ENCODE measurements at regions not wholly inside any gene's neighbourhood (a gene's known extent, or its start where the extent isn't known, plus 50 kb on each side); places are given as distances from the start of the nearest gene placed in this dataset.

DNA sequence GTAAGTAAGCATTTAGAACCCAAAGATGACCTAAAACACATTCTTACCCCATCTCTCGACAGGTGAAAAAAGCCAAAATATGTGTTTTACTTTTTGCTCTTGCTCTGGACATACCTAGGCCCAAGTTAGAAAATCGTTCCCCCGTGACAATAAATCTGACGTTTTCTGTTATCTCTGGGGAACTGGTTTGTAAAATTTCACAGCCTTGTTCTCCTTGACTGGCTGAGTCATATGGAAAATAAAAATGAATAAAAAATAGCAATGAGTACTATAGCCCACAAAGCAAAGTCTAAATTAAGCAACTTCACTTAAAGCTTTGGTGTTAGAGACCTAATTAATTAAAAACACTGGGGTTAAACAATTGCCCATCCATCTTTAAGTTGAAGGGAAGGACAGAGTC is 286.9 kb upstream of the CLINT1 start:
- no peak for FAIRE-seq

DNA sequence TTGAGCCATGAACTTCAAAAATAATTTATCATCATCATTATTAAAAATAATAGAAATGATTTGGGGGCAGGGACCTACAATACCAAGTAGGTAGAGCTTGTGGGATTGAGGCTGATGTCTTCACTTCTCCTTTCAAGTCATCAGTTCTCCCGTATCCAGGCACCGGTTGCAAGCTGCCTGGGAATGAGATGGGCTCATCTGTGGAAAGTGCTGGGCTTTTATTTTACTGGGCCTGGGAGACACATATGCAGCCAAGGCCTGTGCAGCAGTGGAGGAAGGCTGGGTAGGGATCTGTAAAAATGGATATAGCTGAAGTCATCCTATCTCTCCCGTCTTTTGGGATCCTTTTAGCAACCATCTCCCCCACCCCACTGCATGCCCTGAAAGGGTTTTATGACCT is 284.1 kb upstream of the CLINT1 start:
- FAIRE-seq: no peak

DNA sequence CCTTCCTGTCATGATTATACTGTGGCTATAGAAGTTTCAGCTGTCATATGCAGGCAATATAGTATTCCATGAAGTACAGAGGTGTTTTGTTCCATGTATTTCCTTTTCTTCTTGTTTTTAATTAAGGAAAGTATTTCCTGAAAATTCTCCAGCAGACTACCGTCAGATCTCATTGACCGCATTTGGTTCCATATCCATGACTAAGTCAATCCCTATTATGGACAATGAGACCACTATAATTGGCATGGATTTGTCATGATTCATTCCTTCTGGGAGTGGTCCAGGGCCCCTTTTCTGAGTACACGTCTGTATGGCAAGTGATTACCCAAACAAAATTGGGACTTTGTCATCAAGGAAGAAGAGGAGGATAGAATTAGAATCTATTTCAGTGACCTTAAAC is 283.2 kb upstream of the CLINT1 start:
- FAIRE-seq: no peak

DNA sequence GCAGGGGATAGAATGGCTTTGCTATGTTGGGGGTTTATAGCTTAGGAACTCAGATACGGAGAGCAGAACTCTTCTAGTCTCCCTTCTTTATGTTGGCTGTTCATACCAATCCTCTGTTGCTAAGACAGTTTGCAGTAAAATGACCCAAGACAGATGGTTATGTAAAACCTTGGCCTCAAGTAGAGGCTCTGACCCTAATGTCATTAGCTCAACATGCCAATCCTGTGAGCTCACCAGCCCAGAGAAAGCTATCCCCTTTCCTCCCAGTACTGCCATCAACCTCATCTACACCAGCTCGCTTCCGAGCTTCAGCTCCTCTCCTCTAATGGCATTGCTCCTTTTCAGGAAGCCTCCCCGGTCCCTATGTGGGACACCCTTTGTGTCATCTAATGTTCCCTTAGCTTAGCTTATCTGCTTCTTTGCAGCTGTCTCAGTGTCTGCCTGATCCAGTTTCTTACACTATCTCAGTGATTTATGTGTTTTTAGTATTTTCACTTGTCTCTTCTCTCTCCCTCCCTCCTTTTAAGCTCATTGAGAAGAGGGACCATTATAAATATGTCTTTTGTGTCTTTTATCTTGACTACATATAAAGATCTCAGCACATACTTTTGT is 281.3 kb upstream of the CLINT1 start:
- no peak for FAIRE-seq

DNA sequence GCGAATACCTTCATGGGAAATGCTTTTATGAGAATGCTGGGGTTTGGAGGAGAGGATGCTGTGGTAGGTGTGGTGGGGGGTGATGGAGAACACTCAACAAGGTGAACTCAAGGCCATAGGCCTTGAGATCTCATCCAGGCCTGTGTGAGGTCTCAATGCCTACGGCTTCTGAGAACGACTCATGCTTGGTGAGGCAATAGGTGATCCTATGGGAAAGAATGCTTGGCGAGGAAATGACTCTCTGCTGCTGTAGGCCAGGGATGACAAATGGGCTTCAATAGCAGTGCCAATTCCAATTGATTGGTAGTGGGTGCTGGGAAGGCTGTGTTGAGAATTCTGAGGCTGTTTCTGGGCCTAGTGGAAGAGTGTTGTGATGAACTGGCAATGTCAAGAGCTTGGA is 280.2 kb upstream of the CLINT1 start:
- no peak for FAIRE-seq

DNA sequence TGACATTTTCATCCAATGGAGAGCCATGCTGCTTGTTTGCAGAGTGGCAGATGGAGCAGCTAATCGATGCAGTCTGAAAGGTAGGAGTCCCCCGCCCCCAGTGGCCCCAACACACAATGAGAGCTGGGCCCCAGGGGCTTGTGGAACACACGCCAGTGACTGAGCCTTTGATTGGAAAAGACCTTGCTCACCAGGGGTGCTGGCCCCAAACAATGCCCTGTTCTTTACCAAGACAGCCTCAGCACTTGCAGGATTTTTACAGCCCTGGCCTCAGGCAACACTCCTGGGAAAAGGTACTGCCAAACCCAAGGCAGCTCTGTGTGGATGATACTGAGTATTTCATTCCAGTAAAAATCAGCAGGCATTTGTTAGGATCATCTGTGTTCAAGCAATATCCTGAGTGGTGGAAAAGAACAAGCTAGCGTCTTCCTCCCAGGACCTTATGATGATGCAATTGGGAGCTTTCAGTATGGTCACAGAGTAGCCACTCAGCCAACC is 276.8 kb upstream of the CLINT1 start:
- no peak for FAIRE-seq

DNA sequence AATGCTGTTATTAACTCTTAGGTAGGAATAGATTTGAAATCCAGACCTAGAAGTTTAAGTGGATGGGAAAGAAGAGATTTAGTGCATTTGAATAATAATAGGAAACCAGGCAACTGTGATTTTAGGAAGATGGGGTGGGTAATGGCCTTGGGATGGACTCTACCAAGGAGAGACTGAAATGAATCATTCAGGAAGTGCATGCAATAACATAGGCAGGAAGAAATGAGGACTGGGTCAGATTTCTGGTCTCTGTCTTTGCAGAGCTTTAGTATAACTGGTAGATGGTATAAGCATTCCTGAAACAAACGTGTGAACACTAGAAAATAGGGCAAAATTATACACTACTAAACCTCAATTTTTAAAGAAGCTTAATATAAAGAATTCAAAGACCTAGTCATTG is 274.4 kb upstream of the CLINT1 start:
- FAIRE-seq: no peak

DNA sequence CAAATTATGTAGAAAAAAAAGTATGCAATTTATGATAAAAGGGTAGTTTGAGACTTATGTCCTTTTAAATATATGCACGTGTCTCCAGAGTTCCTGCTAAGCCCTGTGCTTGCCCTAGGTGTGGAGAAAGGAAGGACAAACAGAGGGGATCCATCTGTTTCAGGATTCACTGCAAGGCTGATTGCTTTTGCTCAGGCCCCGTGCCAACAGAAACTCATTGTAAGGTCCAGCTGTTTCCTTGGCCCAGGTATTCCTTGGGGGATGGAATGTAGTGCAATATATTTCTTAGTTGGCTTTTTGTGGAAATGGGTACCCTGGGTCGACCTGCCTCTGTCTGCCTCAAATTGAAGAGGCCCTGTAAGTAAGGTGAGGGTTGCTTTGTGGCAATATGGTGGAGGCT is 268.6 kb upstream of the CLINT1 start:
- FAIRE-seq: no peak

DNA sequence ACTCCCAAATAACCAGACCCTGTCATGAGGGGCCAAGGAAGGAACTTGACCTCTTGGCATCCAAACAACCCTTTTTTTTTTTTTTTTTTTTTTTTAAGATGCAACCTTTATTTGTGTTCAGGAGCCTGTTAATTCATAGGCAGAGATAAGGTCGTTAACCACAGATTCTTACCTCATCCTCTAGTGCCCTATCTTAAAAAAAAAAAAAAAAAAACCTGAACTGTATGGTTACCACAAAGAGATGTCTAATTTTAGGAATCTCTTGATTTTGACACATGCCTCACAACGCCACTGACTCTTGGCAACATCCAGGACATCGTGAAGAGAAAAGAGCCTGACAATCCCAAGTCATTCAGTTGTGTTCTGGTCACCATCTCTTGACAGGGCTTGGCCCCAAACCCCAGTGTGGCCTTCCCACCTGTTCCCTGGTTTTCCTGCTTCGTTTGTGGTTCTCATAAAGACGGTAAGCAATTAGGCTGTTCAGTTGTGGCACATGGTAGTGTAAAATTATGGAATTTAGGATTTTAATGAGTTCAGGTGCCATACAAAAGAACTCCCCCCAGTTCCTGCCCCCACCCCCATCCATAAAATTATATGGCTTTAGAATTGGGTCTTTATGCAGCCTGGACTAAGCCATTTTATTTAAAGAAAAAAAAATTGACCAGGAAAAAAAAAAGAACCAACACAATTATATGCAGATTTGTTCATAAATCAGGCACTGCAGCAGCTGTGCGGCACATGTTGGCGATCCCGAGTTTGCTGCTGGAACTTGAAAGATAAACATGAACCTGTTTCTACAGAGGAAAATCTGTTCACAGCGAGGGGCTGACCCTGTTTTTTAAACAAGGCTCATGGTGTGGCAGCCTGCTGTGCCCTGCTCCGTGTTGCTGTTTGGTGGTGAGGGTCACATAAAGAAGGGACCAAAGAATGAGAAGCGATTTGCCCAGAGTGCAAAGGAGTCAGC is 267.8 kb upstream of the CLINT1 start:
- no peak for FAIRE-seq

DNA sequence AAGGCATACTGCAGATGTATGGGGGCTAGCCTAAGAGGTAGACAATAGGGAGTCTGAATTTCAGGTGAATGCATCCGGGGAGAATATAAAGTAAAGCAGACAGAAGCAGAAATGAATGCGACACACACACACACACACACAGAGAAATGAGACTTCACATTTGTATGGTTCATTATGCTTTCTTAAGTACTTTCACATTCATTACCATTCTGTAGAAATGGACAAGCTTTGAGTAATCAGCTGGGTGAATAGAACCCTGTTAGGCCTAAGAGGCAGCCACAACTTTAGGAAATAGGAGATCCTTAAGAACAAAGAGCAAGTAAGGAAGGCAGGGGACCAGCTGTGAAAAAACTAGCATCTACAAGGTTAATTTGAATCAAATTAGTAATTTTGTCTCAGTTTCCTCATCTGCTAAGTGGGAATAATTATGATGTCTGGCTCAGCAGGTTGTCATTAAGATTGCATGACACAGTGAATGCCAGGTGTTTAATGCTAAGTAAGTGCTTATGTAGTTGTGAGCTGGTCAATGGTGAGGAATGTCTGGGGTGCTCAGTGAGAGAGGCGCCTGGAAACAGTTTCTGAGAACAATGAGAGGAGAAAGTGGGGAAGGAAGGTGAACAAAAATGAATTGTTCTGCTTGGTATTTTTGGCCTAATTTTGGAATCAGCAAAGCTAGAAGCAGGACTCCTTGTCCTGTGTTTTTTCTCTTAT is 265.8 kb upstream of the CLINT1 start:
- FAIRE-seq: no peak

DNA sequence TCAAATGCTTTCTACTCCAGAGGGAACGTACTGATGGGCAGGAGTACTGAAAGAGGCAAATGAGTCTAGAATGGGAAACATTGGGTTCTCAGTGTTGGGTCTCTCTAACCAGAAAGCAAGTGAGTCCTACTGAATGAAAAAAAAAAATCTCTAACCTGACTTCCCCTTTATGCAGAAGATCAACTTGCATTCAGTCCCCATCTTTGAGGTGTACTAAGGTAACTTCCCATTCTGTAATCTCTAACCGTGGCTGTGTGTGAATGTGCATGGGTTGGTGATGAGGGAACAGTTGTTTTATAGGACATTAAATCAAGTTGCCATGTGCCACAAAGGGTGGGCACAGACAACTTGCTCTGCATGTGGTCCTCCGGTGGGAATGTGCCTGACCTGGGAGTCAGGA is 264.6 kb upstream of the CLINT1 start:
- no peak for FAIRE-seq

DNA sequence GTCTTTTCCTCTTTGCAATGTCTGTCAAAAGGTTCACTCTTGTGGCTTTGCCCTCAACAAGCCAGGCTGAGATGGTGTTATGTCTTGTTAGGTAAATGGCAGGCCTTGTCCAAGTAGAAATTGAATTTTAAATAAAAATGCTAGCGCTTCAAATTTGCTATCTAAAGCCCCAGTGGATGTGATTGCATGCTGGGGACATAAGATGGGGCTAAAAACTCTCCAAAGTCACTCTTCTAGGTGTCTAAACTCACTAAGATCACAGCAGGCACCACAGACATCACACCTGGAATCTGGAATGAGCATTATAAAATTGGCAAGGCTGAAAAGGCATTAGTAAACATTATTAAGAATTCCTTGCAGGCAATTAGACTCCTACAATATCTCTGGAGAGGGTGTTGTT is 262.7 kb upstream of the CLINT1 start:
- FAIRE-seq: no peak

DNA sequence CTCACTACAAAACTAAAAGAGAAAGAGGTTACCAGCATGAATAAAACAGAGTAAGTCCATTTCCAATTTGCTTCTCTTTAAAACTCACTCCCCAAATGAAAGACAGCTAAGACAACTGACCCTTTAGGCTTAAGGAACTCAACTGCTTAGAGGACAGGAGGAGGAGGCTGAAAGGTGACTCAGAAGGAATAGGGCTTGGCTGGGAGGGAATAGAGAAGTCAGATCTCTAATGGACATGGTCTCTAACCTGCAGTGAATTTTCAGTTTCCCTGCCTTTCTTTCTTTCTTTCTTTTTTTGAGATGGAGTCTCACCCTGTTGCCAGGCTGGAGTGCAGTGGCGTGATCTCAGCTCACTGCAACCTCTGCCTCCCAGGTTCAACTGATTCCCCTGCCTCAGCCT is 261.8 kb upstream of the CLINT1 start:
- no peak for FAIRE-seq

DNA sequence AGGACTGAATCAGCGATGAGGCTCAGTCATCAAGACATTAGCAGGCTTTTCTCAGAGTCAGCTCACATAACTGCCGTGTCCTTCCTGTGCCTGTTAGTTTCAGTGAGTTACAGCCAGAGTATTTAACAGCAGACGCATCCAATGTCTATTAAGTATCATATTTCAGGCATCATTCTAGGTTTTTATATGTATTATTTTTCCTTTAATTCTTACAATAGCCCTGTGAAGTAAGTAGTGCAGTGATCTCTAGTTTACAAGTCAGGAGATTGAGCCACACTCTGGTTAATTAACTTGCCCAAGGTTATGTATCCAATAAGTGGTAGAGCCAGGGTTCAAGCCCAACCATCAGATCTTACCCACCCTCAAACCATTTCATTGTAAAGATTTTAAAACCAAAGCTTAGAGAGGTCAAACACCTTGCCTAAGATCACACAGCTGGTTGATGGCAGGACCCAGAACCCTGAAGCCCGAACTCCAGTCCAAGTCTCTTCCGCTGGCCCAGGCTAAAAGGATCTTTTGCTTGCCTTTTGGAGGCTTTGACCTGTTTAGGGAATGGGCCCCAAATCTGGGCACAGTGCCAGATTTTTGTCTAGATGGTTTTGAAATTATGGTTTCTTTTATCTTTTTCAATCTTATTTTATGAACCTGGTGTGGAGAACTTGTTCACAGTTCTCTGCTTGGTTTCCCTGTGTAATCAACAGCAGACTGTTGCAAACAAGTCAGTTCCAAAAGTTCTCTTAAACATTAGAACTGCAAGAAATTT is 261.2 kb upstream of the CLINT1 start:
- no peak for FAIRE-seq

DNA sequence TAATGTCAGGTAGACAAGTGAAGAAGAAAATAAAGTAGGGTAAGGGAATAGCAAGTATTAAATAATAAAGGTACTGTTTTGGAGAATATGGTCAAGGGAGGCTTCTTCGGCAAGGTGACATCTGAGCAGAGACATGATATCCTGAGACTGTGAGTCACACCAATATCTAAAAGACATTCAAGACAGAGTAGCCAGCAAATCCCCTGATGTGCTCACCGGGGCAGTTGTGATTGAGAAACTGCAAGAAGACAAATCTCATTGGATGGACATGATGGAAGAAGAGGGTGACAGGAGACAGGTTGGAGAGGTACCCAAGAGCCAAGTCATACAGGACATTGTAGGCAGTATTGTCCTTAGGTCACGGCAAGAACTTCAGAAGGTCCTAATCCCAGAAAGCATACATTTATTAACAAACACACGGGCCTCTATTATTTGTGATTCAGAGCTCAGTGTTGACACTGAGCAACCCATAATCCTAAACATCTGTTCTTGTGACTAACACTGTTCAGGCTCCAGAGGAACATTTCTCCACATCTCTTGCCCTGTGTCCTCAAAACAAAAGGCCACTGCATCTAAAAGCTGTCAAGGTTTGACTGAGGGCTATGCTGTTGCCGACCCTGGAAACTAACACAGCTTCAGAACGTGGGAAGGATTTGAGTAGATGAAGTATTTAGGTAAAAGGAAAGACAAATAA is 258.7 kb upstream of the CLINT1 start:
- no peak for FAIRE-seq

DNA sequence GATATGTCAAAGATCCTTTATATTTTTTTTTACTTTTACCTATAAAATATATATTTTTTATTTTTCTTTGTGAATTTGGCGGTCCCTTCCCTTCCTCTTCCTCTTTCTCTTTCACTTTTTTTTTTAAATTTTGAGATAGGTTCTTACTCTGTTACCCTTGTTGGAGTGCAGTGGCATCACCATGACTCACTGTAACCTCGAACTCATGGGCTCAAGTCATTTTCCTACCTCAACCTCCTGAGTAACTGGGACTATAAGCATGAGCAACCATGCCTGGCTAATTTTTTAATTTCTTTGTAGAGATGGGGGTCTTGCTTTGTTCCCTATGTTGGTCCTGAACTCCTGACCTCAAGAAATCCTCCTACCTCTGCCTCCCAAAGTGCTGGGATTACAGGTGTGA is 258.0 kb upstream of the CLINT1 start:
- no peak for FAIRE-seq

DNA sequence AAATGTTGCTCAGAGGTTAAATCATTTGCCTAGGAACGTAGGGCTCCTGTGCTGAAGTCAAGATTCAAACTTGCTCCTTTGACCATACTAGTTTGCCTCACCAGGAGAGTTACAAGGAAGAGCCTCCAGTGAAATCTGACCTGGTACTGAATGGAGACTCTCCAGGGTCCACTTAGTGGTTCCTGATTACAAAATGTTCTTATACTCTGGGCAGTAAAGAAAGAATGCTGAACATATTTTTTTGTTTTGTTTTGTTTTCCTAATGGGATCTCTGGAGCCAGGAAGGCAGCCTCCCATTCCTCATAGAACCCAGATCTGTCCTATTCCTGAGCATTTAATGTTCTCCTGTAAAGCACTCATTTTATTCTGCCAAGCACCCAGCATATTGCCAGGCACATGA is 256.5 kb upstream of the CLINT1 start:
- no peak for FAIRE-seq

DNA sequence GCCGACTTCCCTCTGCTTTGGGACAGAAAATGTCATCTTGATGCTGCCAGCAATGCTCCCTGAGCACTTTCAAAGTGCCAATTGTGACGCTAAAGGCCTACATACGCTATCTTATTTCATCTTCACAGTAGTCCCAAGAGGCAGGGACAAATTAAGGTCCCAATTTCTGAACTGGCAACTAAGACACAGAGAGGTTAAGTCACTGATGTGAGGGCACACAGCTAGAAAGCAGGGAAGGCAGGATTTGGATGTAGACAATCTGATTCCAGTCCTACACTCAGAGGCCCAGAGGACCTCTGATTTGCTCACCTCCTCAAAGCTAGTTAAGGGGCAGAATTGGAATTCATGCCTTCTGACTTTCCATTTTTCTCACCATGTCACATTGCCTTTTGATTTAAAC is 249.2 kb upstream of the CLINT1 start:
- no peak for FAIRE-seq

DNA sequence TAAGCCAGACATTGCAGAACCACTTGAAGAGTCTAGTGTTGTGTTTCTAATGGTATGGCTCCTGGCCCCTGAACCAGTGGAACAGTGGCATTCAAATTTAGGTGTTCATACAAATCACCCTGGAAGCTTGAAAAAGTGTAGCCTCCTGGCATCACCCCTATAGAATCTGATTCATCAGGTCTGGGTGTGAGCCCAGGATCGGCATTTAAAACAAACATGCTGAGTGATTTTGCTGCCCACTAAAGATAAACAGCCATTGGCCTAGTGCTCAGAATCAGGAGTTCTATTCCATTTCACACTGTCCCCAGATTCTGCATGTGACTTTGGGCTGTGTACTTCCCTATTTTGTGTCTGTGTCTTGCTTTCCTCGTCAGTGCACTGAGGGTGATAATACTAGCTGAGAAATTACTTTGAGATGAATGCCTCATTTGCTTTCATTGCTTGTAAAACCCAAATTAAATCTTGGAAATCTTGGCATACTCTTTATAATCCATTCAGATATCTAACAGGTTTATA is 241.5 kb upstream of the CLINT1 start:
- FAIRE-seq: no peak

DNA sequence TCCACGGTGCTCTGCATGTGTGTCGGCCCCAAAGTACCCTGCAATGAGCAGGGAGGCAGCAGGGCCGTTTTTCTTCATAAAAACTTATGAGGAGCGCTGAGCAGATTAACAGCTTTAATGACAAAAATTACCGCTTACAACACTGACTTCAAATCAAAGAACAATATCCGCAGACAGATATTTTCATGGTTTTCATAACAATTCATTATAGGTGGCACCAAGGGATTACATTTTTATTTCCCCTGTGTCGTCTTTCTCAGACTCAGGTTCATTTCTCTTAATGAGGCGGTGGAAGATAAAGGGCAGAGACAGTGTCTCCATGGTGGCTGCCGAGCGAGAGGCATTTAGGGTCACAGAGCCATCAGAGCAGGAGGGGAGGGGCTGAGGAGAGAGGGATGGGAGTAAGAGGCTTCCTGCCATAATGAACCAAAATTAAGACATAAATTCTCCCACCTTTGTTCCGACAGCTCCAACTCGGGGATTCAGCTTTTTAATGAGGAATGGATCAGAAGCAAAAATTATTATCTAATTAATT is 240.7 kb upstream of the CLINT1 start:
- no peak for FAIRE-seq

DNA sequence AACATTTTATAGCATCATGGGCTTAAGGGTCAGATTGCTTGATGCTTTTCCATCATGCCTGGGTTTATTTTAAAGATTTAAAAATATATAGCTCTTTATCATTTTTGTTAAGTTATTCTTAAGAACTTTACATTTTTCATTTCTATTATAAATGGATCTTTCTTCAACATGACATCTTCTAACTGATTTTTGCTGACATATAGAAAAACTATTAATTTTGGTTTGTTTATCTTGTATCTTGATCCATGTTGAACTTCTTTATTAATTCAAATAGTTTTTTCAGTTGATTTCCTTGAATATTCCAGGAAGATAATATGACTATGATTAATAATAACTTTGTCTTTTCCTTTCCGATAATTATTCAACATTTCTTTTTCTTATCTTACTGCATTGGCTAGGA is 237.9 kb upstream of the CLINT1 start:
- peak; percentile 69 for FAIRE-seq

DNA sequence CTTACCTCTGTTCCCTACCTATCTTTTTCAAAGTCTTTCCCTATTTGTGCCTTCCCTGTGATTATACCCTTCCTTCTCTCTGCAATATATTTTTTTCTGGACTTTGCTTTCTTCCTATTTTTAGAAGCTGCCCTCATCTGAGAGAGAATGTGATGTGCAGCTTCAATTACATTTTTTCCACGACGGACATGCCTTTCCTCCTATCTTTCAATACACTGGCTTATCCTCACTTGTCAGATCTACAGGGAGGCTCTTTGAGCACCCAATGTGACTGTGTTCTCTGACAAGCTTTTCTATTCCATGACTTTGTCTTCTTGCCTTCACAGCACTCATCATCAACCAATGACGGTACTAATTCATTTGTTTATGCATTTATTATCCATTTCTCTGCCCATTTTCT is 227.9 kb upstream of the CLINT1 start:
- no peak for FAIRE-seq
